GM23248 (cell line): ENCODE measurements at regions not wholly inside any gene's neighbourhood (a gene's known extent, or its start where the extent isn't known, plus 50 kb on each side); places are given as distances from the start of the nearest gene placed in this dataset.

Experiments
- EZH2 ChIP-seq: fragments of 200-600 bp; sonication (generic); IDR thresholded peaks from 2 replicates; pipeline ENCODE4 v1.6.1; 2018; ENCODE audit warnings: antibody characterized with exemption, mild to moderate bottlenecking; ENCODE audit not compliant: insufficient read depth, poor library complexity, severe bottlenecking
- EZH2phosphoT487 ChIP-seq: fragments of 200-600 bp; sonication (generic); IDR thresholded peaks from 2 replicates; pipeline ENCODE4 v1.6.1; 2018; ENCODE audit warnings: antibody characterized with exemption, moderate library complexity, mild to moderate bottlenecking, low read depth; ENCODE audit not compliant: insufficient read depth

DNA sequence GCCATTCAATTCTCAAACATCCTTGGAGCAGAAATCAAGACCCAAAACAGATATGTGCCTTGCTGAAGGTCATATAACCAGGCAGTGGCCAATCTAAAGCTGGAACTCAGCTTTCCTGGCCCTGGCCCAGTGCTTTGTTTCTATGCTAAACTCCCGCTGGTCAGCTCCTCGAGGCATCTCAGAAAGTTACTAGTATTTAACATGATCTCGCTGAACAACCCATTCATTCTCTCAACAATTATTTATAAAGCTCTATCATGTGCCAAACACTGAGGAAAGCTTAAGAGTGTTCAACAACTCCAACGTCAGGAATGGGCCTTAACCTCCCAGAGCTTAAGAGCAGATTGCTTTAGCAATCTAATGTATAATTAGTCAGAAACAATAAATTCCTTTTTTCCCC, 54.0 kb downstream of the FOXD1 start:
- no peak for TF ChIP-seq EZH2
- no peak for TF ChIP-seq EZH2phosphoT487
